HG02610 (cell line): ENCODE measurements at regions not wholly inside any gene's neighbourhood (a gene's known extent, or its start where the extent isn't known, plus 50 kb on each side); places are given as distances from the start of the nearest gene placed in this dataset.

Experiments used
- ATAC-seq: cut with Tn5 transposase; IDR thresholded peaks from one replicate; pipeline ENCODE4 v1.9.1; 2021; ENCODE audit warnings: mild to moderate bottlenecking, moderate library complexity; ENCODE audit not compliant: unreplicated experiment

GRCh38 chr4:66636349-66636748, 909.0 kb downstream of the CENPC start:
- ATAC-seq, result no peak

- ATAC-seq, result no peak
Measured at GRCh38 chr4:66633477-66633876, 911.8 kb downstream of the CENPC start.

DNA sequence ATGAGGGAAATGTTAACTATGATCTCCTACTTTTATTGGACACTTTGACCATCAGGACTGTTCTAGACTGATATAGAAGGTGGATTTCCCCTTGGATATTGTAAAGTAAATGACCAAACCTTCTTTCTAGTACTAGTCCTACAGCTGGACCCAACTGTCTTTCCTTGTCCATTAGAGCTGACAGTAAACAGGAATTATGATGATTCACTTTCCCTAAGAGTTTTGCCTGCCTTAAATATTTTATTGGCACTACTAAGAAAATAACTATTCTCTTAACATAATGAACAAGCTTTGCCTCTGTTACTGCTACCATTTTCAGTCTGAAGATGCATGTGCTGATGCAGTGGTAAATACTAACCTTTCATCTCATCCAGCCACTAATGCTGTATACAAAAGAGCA, 915.4 kb downstream of the CENPC start:
- no peak for ATAC-seq

DNA sequence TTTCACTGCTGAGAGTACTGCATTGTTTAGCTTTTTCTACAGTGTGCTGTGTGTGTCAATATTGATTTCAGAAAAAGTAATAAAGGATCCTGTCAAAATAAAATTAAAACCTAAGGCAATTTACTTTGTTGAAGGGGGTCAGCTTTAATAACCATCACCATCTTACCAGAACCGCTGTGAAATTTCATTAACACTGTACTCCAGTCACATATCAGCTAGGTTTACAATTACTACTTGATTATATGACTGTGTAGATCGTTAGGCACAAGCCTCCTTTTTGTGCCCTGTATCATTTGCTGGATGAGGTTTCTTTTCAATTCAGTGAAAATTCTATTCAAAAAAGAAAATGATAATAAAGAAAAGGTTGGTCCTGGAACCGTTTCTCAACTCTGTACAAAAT, 917.2 kb downstream of the CENPC start:
- no peak for ATAC-seq

GRCh38 chr4:66625480-66625879, 919.8 kb downstream of the CENPC start:
- ATAC-seq, result no peak

DNA sequence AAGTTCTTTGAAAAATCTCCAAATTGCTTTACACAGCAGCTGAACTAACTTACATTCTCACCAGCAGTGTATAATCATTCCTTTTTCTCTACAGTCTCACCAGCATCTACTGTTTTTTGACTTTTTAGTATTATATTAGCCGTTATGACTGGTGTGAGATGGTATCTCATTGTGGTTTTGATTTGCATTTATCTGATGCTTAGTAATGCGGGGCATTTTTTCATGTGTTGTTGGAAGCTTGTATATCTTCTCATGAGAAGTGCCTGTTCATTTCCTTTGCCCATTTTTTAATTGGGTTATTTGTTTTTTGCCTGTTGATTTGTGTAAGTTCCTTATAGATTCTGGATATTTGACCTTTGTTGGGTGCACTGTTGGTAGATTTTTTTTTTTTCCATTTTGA, 931.7 kb downstream of the CENPC start:
- no peak for ATAC-seq

DNA sequence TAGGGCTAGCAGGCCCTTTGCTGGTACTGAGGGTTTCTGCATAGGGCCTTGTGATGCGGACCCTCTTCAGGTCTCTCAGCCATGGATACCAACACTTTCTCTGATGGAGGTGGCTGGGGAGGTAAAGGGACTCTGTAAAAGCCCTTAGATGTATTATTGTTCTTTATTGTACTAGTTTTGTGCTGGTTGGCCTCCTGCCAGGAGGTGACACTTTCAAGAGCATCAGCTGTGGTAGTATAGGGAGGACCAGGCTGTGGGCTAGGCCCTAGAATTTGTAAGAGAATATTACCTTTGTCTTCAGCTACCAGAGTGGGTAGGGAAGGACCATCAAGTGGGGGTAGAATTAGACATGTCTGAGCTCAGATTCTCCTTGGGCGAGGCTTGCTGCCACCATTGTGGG, 936.3 kb downstream of the CENPC start:
- ATAC-seq, result no peak

DNA sequence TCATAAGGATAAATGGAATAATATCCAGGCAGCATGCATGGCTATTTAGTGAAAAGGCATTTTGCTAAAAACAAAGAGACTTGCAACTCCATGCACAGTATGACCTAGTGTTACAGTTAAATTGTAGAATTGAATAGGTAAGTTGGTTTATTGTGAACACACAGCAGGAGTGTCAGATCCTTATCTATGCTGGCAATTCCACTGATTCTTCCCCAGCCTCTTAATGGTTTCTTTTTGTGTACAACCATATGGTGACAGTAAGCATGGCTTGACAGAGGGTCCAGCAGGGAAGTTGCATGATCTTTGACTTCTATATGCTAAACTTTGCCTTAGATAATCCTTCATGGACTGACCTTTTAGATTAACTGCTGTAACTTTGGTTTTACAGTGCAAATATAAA, 936.6 kb upstream of the EPHA5 start:
- ATAC-seq, result no peak

DNA sequence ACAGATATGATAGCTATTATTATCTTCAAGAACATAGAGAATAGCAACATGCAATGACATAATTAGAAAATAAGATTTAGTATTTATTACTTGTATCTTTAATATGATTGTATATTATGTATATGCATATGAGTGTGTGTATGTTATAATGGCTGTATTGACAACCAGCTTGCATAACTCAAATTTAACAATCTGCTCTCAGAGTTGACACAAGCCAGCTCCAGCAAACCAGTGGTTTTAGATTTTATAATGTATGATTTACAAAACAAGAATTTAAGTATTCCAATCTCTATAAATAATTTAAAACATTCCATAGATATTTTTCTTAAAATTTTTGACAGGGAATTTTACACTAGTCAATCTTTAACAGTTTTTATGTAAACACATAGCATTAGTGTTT, 935.9 kb upstream of the EPHA5 start:
- ATAC-seq, result no peak

DNA sequence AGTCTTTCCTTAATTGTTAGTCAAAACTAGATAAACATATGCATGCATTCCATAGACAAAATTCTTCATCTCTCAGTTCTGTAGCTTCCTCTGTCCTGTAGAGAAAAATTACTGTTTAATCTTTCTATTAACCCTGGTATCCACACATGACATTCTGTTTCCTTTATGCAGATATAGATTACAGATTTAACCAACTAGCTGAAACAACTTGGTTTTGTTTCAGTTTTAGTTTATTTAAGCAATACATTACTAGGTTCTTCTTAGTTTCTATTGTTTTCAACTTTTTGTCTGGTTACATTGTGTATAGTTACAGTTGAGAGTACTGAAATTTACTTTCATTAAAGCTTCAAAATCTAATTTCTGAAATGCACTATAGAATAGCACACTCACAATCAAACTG, 933.9 kb upstream of the EPHA5 start:
- ATAC-seq, result no peak

DNA sequence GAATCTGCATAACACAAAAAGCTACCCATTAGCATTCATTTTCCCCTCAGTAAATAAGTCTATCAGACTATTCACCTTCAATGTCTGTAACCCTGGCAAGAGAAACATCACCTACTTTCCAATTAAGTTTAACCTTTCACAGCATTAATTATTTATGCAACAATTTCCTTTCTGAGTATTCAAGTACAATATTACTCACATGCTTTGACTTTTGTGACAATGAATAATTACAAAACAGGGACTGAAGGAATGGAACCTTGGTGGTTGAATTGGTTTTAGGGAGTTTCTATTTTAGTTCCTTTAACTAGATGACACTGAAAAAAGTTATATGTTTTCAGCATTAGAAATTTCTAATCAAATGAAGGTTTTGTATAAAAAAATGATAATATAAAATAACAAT, 932.3 kb upstream of the EPHA5 start:
- no peak for ATAC-seq

- ATAC-seq, result no peak
Measured at GRCh38 chr4:66591968-66592367, 921.7 kb upstream of the EPHA5 start.

- ATAC-seq, result no peak
Measured at GRCh38 chr4:66590488-66591215, 920.4 kb upstream of the EPHA5 start.

- ATAC-seq, result no peak
Measured at GRCh38 chr4:66589183-66589582, 918.9 kb upstream of the EPHA5 start.

DNA sequence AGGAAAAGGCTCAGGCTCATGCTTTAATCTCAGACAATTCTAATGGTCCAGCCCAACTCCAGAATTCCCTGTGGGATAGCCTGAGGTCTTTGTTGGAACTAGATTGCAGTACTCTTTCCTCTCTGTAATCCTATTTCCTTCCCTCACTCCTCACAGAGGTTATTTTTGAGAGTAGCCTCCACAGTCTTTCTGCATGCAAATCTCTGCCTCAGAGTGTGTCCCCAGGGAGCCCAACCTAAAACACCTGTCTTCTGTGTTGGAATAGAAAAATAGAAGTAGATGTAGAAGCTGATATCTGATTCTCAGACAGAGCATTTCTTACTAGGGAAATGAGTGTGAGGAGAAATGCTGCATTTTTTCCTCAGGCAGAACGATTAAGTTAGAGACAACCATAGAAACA, 915.5 kb upstream of the EPHA5 start:
- ATAC-seq, result no peak

- no peak for ATAC-seq
Measured at GRCh38 chr4:66577922-66578321, 907.6 kb upstream of the EPHA5 start.

GRCh38 chr4:66575008-66575696, 904.9 kb upstream of the EPHA5 start:
- no peak for ATAC-seq

GRCh38 chr4:66574145-66574978, 904.1 kb upstream of the EPHA5 start:
- ATAC-seq, result no peak

DNA sequence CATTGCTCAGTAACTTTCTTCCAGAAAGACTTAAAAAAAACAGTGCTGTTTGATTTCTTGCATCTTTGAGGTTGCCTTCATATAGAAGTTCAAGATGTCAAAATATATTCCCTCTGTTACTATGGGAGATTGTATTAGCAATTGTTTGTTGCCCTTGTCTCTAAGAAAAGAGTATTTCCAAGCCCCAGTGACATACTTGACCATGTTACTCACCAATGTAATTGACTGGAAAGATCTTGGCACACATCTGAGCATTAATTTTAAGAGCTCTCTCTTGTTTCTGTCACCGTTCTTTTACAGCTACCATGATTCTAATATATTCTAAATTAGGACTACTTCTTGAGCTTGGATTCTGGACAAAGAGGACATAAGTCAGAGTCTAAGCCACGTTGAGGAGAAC, 902.7 kb upstream of the EPHA5 start:
- no peak for ATAC-seq

DNA sequence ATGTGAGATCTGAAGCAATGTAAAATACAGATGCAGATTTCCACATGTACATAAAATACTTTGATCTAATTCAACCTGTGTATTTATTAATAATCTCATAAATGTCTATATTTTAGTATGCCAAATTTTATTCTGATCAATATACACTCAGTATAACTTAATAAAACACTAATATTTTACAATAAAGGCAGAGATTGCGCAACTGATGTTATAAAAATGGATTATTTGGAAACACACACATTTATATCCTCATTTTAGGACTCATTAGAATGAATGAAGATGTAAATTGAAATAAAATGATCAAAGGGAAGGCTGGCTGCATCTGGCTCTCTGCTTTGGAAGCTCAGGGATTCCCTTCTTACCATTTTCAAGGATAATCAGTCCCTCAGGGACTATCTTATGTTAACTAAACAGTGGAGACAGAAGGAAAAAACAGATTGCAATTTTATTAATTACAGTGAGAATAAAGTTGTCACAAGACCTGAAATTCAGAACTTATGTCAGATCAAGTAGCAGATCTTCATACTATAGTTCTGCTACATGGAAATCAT, 900.9 kb upstream of the EPHA5 start:
- no peak for ATAC-seq

GRCh38 chr4:66569228-66569627, 898.9 kb upstream of the EPHA5 start:
- ATAC-seq, result no peak

- no peak for ATAC-seq
Measured at GRCh38 chr4:66568431-66568830, 898.1 kb upstream of the EPHA5 start.
